Activated naive CD4-positive, alpha-beta T cell treated with anti-CD3 and anti-CD28 coated beads, Interleukin-2, amount 50 U/mL, for 24 hours (primary cell): ENCODE measurements at regions not wholly inside any gene's neighbourhood (a gene's known extent, or its start where the extent isn't known, plus 50 kb on each side); places are given as distances from the start of the nearest gene placed in this dataset.

Experiments used
- H3K27ac Mint-ChIP-seq: one replicate; pipeline ENCODE4 v1.8.0; 2021; ENCODE audit warnings: mild to moderate bottlenecking, mixed read lengths
- H3K27me3 Mint-ChIP-seq: one replicate; pipeline ENCODE4 v1.8.0; 2021; ENCODE audit warnings: mixed read lengths
- H3K36me3 Mint-ChIP-seq: one replicate; pipeline ENCODE4 v1.8.0; 2021; ENCODE audit warnings: mixed read lengths
- H3K4me1 Mint-ChIP-seq: one replicate; pipeline ENCODE4 v1.8.0; 2021; ENCODE audit warnings: mixed read lengths
- H3K4me3 Mint-ChIP-seq: one replicate; pipeline ENCODE4 v1.8.0; 2021; ENCODE audit warnings: mild to moderate bottlenecking, mixed read lengths
- H3K9me3 Mint-ChIP-seq: one replicate; pipeline ENCODE4 v1.8.0; 2021; ENCODE audit warnings: mixed read lengths

DNA sequence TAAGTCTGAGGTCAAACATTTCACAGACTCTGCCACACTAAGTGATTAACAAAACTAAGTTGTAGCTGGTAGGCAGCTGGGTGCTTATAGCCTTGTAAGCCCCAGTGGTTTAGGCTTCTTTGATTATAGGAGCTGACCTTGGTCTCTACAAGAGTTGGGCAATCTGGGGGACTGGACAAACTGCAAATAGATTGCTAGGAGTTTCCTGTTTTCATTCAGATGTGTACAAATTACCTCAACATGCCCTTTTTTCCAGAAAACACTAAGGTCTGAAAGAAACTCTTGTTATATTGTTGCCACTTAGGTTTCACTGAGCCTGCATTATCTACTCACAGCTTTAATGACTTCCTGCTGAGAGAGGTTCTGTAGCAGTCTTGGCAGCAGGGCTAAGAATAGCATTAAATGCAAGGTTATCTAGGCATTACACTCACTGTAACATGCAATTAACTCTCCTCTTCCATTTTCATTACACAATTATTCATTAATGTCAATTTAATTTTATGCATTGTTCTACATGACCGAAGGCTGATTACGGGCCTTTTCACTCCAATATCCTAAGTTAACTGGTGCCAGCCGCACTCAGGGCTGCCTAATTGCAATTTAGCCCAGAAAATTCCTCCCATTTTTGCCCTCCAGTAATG lies 314.0 kb downstream of the LMO4 start:
- Mint-ChIP-seq H3K36me3 (no peaks in the 10 kb centered on the region), H3K4me1 (no peaks in the 10 kb centered on the region), H3K4me3 (no peak overlapping the region), H3K9me3 (no peaks in the 10 kb centered on the region), H3K27me3 (no peaks in the 10 kb centered on the region), H3K27ac (no peak overlapping the region)

- Mint-ChIP-seq H3K4me1 (no peaks in the 10 kb centered on the region), H3K36me3 (no peaks in the 10 kb centered on the region), H3K4me3 (no peak overlapping the region), H3K27ac (no peak overlapping the region), H3K9me3 (no peaks in the 10 kb centered on the region), H3K27me3 (no peaks in the 10 kb centered on the region)
Measured at GRCh38 chr1:87644033-87644578, 315.4 kb downstream of the LMO4 start.

GRCh38 chr1:87644579-87645190 lies 316.0 kb downstream of the LMO4 start:
- no peaks in the 10 kb centered on the region for H3K4me1 Mint-ChIP-seq
- H3K36me3 Mint-ChIP-seq: no peaks in the 10 kb centered on the region
- no peak overlapping the region for H3K27ac Mint-ChIP-seq
- no peaks in the 10 kb centered on the region for H3K27me3 Mint-ChIP-seq
- H3K4me3 Mint-ChIP-seq: no peak overlapping the region
- H3K9me3 Mint-ChIP-seq: no peaks in the 10 kb centered on the region

GRCh38 chr1:87647430-87648177 lies 318.9 kb downstream of the LMO4 start:
- Mint-ChIP-seq H3K4me1 (no peaks in the 10 kb centered on the region), H3K36me3 (no peaks in the 10 kb centered on the region), H3K4me3 (no peak overlapping the region), H3K27ac (no peak overlapping the region), H3K9me3 (no peaks in the 10 kb centered on the region), H3K27me3 (no peaks in the 10 kb centered on the region)

DNA sequence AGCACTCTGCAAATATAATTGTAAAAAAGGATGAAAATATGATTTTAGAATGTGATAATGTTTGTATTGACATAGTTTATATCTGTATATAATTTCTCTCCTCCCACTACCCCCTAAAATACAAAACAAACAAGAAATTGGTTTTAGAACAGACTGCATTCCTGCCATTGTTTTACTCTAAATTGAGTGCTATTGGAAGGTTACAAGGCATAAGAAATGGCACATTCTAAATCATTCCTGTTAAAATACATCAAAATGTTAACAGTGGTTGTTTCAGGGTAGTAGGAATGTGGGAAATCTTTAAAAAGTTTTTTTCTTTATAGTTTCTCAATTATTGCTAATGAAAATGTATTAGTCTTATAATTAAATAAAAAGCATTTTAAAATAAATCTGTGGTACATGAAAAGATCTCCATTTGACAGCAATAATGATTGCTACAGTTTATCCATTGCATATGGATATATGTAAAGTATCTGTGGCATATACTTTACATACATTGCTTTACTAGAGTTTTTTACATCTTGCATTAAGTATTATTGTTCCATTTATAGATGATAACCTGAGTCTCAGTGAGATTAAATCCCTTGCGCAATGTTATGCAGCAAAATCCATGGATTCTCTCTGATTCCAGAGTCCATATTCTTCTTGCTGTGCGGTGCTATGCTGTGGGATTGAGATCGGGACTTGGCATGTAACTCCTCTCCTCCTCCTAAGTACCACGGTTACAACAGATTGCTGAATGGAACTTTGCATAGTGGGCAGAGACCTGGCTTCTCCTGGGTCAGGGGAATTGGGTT lies 319.8 kb downstream of the LMO4 start:
- no peaks in the 10 kb centered on the region for H3K9me3 Mint-ChIP-seq
- no peak overlapping the region for H3K4me3 Mint-ChIP-seq
- H3K27ac Mint-ChIP-seq: no peak overlapping the region
- no peaks in the 10 kb centered on the region for H3K36me3 Mint-ChIP-seq
- no peaks in the 10 kb centered on the region for H3K4me1 Mint-ChIP-seq
- H3K27me3 Mint-ChIP-seq: no peaks in the 10 kb centered on the region

- no peak overlapping the region for H3K27ac Mint-ChIP-seq
- no peaks in the 10 kb centered on the region for H3K4me1 Mint-ChIP-seq
- H3K27me3 Mint-ChIP-seq: no peaks in the 10 kb centered on the region
- no peaks in the 10 kb centered on the region for H3K9me3 Mint-ChIP-seq
- no peaks in the 10 kb centered on the region for H3K36me3 Mint-ChIP-seq
- H3K4me3 Mint-ChIP-seq: no peak overlapping the region
Measured at GRCh38 chr1:87650306-87650705, 321.6 kb downstream of the LMO4 start.

DNA sequence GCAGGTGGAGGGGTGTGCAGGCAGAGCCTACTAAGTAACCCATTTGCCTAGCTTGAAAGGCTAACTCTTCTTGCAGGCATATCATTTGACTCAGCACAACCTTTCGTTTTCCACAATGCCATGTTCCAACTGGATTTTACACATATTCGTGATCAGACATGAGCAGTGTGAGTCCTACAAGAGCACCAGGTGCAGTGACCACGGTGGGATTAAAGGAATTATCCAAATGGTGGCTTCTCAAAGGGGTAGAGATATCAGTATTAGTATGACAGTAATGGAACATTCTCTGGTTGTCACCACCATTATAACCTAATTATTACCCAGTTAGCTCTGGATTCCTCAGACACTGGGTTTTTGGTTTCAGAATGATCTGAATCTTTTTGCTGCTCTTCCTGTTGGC lies 323.5 kb downstream of the LMO4 start:
- H3K27ac Mint-ChIP-seq: no peak overlapping the region
- H3K4me3 Mint-ChIP-seq: no peak overlapping the region
- no peaks in the 10 kb centered on the region for H3K27me3 Mint-ChIP-seq
- H3K36me3 Mint-ChIP-seq: no peaks in the 10 kb centered on the region
- no peaks in the 10 kb centered on the region for H3K4me1 Mint-ChIP-seq
- H3K9me3 Mint-ChIP-seq: no peaks in the 10 kb centered on the region

- Mint-ChIP-seq H3K4me1 (no peaks in the 10 kb centered on the region), H3K27me3 (no peaks in the 10 kb centered on the region), H3K4me3 (no peak overlapping the region), H3K36me3 (no peaks in the 10 kb centered on the region), H3K9me3 (peaks cover 5% of the 10 kb centered on the region), H3K27ac (no peak overlapping the region)
Measured at GRCh38 chr1:87665151-87665550, 336.5 kb downstream of the LMO4 start.

- H3K4me1 Mint-ChIP-seq: no peaks in the 10 kb centered on the region
- no peak overlapping the region for H3K27ac Mint-ChIP-seq
- no peaks in the 10 kb centered on the region for H3K36me3 Mint-ChIP-seq
- H3K27me3 Mint-ChIP-seq: no peaks in the 10 kb centered on the region
- H3K9me3 Mint-ChIP-seq: peaks cover 5% of the 10 kb centered on the region
- H3K4me3 Mint-ChIP-seq: no peak overlapping the region
Measured at GRCh38 chr1:87666681-87667080, 338.0 kb downstream of the LMO4 start.

DNA sequence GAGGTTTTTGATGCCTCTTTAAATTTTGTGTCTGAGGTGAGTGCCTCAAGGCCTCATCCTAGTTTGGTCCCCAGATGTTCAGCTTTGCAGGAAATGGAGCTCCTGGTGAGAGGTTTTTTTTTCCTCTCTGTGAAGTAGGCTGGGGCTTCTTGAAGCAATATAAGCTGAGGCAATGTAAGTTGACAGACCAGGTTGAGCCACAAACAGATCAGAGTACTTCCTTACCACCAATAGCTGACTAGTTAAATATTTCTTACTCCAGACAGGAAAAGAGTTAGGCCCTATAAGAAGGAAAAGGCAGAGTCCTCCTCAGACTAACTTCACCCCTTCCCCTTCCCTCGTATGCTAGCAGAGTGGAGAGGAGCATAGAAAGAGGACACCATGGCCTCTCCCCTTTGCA lies 341.0 kb downstream of the LMO4 start:
- H3K4me1 Mint-ChIP-seq: no peaks in the 10 kb centered on the region
- no peaks in the 10 kb centered on the region for H3K27me3 Mint-ChIP-seq
- no peak overlapping the region for H3K4me3 Mint-ChIP-seq
- no peaks in the 10 kb centered on the region for H3K9me3 Mint-ChIP-seq
- no peaks in the 10 kb centered on the region for H3K36me3 Mint-ChIP-seq
- no peak overlapping the region for H3K27ac Mint-ChIP-seq

DNA sequence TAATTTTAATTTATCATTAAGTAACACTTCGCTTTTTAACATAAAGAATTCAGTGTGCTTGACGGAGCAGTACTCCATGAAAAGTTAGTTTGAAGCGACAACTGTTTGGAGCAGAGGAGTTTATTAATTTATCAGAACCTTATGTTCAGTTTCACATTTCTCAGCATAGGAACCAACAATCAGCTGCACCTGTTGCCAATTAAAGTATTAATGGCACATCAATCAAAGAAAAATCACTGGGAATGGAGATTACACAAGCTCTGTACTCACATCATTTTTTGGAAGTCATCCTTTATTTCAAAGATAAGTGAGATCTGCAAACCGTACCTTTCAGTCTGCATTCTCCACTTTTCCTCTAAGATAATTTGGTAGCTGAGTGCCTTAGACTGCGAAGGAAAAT lies 344.6 kb downstream of the LMO4 start:
- no peaks in the 10 kb centered on the region for H3K4me1 Mint-ChIP-seq
- H3K9me3 Mint-ChIP-seq: no peaks in the 10 kb centered on the region
- H3K4me3 Mint-ChIP-seq: no peak overlapping the region
- H3K27ac Mint-ChIP-seq: no peak overlapping the region
- H3K27me3 Mint-ChIP-seq: peaks cover 1% of the 10 kb centered on the region
- no peaks in the 10 kb centered on the region for H3K36me3 Mint-ChIP-seq

DNA sequence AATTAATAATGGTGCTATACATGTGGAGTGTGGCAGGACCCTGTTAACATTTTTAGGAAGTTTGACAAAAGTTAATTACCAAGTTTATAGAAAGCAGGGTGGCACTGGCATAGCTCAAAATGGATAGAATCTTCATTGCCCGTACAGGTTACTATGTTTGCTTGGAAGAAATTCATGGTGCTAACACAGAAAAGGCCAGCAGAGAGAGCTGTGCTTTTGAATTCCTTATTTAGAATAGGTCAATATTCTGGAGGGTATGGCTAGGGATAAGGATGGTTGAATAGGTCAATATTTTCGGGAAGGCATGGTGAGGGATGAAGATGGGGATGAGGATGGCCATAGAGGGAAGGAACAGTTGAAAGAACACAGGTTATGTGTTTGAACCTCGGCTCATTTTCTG lies 345.1 kb downstream of the LMO4 start:
- Mint-ChIP-seq H3K4me3 (no peak overlapping the region), H3K4me1 (no peaks in the 10 kb centered on the region), H3K36me3 (no peaks in the 10 kb centered on the region), H3K9me3 (no peaks in the 10 kb centered on the region), H3K27me3 (peaks cover 1% of the 10 kb centered on the region), H3K27ac (no peak overlapping the region)

- Mint-ChIP-seq H3K4me3 (no peak overlapping the region), H3K36me3 (no peaks in the 10 kb centered on the region), H3K9me3 (no peaks in the 10 kb centered on the region), H3K27me3 (peaks cover 1% of the 10 kb centered on the region), H3K27ac (no peak overlapping the region), H3K4me1 (no peaks in the 10 kb centered on the region)
Measured at GRCh38 chr1:87674791-87675190, 346.1 kb downstream of the LMO4 start.

DNA sequence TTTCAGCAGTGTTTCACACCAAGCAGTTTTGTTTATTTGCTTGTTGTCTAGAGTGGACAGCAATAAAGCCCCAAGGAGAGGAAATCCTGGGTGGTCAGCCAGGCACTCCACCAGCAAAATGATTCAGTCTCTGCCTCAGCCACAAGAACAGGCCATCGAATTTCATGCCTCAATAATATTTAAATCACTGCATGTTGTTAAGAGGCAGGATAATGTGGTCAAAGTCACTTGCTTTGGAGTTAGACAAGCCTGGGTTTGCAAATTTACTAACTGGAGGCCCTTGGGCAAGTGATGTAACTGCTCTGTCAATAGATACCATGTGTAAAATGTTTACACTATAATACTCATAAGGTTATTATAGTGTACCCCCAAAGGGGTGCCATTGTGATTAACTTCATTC lies 349.6 kb downstream of the LMO4 start:
- H3K9me3 Mint-ChIP-seq: no peaks in the 10 kb centered on the region
- H3K4me3 Mint-ChIP-seq: no peak overlapping the region
- H3K27me3 Mint-ChIP-seq: peaks cover 1% of the 10 kb centered on the region
- H3K4me1 Mint-ChIP-seq: no peaks in the 10 kb centered on the region
- H3K27ac Mint-ChIP-seq: no peak overlapping the region
- H3K36me3 Mint-ChIP-seq: no peaks in the 10 kb centered on the region

- H3K36me3 Mint-ChIP-seq: no peaks in the 10 kb centered on the region
- peaks cover 6% of the 10 kb centered on the region for H3K27me3 Mint-ChIP-seq
- no peaks in the 10 kb centered on the region for H3K9me3 Mint-ChIP-seq
- no peak overlapping the region for H3K4me3 Mint-ChIP-seq
- no peak overlapping the region for H3K27ac Mint-ChIP-seq
- H3K4me1 Mint-ChIP-seq: no peaks in the 10 kb centered on the region
Measured at GRCh38 chr1:87682565-87682964, 353.9 kb downstream of the LMO4 start.
